HS-5 (cell line): ENCODE measurements at regions not wholly inside any gene's neighbourhood (a gene's known extent, or its start where the extent isn't known, plus 50 kb on each side); places are given as distances from the start of the nearest gene placed in this dataset.

Source experiments
- DNase-seq: peaks from one replicate; pipeline ENCODE4 v3.0.0-alpha.2; 2012; ENCODE audit warnings: low read depth

DNA sequence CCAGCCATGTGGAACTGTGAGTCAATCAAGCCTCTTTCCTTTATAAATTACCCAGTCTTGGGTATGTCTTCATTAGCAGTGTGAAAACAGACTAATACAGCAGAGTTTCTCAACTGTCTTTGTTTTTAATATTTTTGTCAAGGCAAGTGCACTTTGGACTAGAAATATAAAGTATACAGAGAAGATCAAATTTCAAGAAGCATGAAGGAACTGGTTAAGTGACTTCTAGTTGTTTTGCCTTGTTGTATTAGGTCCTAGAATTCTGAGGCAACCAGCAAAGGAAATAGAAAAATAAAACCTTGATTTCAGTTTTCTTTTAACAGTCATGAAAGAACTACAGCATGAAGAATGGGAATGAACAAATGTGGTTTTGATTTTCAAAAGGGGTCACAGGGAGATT is 131.1 kb upstream of the PTGFR start:
- DNase-seq, result no peak

DNA sequence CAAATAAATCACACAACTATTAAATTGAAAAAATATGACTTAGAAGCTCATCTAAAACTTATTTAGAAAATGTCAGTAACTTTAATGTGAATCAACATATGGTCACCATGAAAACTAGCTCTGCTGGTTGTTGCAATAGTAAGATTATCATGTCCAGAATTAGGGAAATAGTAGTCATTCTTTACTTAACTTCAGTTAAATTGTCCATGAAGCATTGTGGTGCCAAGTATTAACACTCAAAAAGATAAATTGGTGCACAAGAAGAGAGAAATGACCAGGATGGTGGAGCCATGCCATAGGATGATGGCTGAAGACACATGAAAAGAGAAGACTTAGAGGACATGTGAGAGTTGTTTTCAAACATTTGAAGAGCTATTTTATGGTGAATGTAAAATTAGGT is 130.2 kb upstream of the PTGFR start:
- DNase-seq, result no peak

DNA sequence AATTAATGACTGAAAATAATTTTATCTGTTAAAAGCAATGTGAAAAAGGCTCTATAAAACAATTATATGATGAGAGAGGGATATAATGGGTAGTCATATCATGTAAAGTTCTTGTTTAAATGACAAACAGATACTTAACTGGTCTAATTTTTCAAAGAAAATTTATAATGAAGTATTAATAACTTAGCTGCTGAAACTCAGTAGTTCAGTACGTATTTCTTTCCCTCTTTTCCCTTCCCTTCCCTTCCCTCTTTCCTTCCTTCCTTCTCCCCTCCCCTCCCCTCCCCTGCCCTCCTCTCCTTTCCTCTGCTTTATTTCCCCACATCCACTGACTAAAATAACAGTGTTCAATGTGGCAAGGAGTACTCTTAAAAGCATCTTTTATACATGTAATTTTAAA is 123.1 kb upstream of the PTGFR start:
- no peak for DNase-seq

DNA sequence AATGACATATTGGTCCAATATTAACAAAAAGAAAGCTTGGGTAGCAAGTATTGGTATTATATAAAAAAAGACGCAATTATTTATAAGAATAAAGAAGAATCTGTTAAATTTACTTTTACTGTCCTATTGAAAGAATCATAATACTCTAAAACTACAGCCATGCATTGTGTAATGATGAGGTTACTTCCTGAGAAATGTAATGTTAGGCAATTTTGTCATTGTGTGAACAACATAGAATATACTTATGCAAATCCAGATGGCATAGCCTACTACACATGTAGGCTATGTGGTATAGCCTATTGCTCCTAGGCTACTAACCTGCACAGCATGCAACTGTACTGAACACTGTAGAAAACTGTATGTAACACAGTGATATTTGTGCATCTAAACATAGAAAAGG is 121.2 kb upstream of the PTGFR start:
- DNase-seq, result no peak

DNA sequence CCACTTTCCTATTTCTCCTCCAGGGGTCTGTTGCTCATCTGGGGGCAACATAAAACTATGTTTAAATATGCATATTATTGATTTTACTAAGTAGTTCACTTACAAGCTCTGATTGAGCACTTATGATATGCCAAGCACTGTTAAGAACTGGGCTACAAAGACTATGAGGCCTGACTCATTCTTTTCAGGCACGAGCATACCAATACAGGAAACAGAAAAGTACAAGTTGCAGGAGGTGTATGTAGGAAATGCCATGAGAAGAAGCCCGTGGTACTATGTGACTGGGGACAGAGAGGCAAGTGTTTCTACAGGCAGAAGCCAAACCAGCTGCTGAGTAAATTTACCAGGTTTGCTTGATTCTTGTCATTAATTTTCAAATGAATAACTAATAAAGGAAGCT is 120.4 kb upstream of the PTGFR start:
- DNase-seq, result peak; percentile 33

DNA sequence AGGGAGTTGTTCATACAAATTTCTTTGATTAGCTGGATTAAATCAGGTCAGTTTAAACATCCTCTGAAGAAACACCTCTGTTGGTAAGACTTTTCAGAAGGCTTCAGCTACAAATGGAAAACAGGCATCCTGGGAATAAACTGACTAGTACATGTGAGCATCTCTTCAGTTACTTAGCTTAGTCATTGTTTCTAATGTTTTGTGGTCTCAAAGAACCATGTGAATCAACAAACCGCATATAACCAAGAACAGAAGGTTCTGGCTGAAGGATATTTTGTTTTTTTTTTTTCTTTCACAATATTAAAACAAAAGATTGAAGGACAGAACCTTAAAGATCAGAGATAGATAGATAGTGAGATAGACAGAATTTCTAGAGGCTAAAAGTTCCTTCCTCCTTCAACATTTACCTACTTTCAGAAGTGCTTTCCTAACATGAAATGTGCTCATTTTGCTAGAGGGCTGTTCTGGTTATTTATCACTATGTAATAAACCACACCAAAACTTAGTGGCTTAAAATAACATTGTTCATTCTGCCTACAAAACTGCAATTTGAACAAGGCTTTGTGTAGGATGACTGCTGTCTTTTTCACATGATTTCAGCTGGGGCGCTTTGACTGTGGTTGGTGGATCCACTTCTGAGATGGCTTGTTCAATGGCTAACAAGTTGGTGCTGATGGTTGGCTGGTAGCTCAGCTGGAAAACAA is 119.8 kb upstream of the PTGFR start:
- peak; percentile 44 for DNase-seq

DNA sequence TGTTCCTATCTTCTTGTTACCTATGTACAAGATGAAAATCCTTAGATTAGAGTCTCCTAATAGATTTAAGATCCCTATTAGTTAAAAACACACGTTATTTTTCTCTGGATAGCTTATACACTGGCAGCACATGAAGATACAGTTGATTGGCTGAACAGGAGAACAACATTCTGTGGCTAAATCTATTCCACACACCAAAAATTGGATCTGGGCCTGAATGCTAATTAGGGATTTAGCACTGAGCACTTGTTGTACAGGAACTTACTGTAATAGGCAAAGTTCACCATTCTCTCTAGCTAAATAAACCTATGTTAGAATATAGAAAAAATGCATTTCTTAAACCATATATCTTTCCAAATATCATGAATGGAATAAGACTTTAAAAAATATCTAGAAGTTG is 117.1 kb upstream of the PTGFR start:
- no peak for DNase-seq

DNA sequence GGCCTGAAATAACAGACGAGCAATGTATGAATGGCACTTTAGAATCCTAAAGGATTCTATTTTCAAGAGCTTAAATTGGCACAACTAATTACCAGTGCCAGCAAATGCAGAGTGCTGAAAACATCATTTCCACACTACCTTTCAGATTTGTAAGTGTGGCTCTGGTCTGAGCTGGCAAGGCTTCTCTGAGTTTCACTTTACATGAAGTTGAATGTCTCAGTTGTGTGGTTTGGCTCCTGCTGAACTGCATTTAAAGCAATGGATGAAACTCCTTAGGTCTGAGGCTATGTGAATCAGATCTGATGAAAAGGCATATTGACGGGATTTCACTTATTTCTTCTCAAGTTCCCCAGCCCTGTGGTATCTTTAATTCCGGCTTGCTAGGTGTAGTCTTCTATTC is 114.8 kb upstream of the PTGFR start:
- DNase-seq, result no peak

DNA sequence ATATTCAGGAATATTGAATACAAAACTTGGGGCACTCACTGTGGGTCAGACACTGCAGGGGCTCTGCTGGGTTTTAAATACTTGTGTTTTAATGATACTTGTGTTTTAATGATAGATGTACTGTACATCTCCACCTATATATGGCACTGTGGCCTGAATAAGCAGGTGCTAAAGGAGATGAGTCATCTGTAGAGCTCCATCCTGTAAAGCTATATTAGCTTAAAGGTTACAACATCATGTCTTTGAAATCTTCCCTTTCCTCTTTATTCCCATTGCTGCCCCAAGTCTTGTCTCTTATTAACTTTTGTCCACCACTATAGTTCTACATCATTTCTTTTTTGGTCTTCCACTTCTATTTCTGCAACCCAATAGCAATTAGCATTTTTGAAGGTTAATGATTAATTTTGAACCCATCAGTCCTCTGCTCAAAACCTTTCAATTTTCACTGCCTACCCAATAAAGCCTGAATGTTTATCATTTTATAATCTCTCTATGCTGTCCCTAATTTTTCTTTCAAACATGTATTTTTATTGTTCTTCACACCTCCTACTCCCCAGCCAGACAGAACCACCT is 113.3 kb upstream of the PTGFR start:
- no peak for DNase-seq

DNA sequence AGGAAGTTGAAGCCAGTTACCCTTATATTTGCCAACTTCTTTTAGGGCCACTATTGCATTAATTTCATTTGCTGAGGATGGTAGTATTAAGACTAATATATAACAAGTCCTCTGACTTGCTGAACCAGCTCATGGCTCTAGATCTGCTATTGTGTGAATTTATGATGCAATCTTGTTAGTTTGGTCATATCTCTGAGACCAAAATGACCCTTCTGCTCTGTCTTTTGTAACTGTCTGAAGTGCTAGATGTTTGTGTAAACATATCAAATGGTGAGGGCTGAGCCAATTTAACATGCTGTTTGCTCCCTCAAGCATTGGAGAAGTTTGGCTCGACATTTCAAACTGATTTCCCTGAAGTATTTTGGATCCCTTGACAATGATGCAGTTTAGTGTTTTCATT is 106.9 kb upstream of the PTGFR start:
- no peak for DNase-seq

DNA sequence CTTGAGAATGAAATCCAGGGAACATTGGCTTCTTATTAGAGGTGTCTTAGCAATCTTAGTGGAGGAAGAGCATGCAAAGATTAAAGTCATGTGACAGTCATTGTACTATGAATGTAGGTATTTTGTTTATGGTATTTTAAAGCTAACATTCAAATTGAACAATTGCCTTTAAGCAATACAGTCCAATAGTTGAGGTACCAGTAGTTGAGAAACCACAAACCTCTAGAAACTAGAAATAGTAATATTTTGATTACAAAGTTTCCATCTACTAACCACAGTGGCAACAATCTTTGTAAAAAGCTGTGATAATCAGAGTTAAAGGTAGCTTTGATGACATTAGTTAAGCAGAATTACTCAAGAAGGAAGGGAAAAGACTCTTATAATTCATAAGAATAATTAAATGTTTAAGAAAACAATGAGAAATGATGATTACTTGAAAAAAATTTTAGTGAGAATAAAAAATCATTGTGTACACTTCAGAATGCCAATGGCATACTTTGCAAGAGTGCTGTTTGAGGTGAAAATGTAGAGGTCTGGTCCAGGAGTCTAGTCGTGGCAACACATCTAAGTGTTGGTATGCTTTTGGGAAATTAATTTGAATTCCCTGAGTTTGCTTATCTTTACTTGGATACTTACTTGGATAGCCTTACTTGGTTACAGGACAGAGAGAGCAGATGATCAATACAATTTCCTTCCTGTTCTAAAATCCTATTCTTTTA is 104.9 kb upstream of the PTGFR start:
- no peak for DNase-seq

DNA sequence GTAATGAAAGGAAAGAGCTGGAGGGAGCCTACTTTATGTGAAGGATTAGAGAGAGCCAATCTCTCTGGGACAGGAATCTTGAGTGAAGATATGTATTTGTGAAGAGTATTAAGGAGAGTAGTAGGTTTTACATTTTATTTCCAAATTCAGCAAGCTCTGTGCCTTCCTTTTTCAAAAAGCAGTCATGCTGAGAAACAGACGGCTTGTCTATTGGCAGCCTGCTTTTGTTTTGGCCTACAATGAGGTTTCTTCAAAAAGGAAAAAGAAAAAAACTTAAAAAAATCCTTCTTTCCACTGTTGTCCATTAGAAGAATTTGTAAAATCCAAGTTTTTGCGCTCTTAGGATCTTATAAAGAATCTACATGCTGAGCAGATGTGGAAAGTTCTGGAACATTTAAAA is 103.6 kb upstream of the PTGFR start:
- no peak for DNase-seq

DNA sequence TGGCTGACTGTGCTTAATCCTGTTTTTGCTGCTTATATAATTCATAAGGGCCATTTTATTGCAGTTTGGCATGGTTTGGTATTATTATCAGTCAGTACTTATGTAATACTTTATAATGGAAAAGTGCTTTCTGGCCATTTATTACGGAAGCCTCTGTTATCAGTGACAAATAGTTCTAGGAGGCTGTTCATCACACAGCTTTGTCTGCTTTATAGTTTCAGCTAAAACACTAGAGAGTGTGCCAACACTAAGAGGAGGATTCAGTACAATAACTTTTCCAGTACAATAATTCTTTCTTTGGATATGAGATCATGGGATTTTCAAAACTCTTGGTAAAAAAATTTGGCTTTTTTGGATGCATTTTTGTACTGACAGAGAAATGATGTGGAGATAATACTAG is 102.9 kb upstream of the PTGFR start:
- no peak for DNase-seq

DNA sequence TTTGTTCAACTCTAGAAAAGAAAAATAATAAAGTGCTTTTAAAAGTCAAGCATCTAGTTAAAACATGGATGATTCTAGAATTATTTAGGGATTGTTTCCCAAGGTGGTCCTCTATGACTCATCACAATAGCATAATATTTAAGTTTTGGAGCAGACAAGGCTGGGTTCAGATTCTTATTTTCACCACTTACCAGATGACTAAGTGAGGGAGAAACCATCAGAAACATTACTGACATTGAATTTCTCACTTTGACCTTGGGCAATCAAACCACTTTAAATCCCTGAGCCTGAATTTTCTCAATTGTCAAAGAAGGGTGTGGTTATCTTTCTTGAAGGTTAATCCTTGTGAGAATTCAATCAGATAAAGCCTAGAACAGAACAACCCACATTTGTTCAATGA is 102.5 kb upstream of the PTGFR start:
- no peak for DNase-seq

DNA sequence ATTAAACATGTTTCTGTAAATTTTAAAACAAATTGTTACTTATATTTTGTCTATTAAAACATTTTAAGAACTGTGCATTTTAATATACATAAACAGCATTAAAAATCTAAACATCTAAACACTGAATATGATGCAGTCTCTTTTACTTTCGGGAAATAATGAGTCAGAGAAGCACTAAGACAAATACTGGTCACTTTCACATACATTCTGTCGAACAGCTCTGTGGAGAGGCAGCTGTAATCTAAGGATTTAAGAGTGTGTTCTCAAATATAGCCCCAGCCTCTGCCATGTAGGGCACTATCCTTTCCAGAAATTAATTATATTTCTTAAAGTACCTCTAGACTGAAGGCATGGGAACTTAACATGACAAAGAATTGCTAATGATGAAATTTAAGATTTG is 89.6 kb upstream of the PTGFR start:
- DNase-seq, result no peak

DNA sequence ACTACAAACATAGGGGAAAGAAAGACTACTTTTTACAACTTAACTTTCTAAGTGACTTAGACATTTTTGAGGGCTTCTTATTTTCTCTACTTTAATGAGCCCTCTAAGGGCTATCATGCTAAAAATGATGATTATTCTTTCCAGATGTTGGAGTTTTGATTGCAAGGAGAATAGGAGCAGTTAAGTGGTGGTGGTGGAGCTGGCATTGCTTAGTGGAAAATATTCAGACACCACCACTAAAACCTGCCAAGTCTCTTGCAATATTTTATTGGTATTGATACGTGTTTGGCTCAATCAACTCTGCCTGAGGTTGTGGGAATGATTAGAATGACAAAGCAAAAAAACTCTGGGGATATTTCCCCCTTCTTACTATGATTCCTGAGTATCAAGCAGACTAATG is 82.6 kb upstream of the PTGFR start:
- DNase-seq, result no peak

DNA sequence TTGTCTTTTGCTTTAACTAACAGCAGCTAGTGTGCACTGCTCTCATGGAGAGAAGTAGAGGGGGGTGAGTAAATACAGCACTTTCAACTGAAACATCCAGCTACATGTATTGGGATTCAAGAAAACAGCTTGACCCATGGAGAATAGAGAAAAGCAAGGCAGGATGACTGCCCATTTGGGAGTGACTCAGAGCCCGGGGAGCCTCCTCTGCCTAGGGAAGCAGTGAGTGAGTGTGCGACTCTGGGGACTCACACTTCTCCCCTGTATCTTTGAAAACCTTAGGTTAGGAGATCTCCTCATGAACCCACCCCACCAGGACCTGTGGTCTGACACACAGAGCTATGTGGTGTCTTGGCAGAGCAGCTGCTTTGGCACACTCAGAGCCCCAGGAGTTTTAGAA is 82.0 kb upstream of the PTGFR start:
- no peak for DNase-seq

DNA sequence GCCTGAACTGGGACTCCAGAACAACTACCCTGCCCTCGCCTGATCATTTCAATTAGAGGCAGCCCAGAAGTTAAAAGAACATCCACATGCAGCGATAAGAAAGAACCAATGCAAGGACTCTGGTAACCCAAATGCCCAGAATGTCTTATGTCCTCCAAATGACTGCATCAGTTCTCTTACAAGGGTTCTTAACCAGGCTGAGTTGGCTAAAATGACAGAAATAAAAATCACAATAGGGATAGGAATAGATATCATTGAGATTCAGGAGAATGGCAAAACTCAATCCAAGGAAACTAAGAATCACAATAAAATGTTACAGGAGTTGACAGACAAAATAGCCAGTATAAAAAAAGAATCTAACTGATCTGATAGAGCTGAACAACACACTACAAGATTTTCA is 80.1 kb upstream of the PTGFR start:
- DNase-seq, result no peak

DNA sequence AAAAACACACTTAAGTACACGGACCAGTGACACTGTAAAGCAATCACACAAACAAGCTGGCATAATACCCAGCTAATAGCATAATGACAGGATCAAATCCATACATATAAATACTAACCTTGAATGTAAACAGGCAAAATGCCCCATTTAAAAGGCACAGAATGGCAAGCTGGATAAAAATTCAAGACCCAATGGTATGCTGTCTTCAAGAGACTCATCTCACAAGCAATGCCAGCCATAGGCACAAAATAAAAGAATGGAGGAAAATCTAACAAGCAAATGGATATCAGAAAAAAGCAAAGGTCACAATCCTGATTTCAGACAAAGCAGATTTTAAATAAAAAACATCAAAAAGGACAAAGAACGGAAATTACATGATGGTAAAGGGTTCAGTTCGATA is 79.1 kb upstream of the PTGFR start:
- no peak for DNase-seq

DNA sequence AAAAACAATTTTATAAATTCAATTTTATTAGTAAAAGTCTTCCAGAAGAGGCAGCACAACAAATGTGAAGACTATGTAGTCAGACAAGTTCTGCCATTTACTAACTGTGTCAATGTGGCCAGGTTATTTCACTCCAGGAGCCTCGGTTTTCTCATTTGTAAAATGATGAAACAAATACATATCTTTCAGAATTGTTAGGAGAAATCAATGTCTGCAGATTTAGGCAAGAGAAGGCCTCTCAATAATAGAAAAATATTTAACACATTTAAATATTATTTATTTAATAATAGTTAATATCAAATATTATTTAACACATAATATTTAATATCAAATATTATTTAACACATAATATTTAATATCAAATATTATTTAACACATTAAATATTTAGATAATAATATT is 75.6 kb upstream of the PTGFR start:
- DNase-seq, result no peak

DNA sequence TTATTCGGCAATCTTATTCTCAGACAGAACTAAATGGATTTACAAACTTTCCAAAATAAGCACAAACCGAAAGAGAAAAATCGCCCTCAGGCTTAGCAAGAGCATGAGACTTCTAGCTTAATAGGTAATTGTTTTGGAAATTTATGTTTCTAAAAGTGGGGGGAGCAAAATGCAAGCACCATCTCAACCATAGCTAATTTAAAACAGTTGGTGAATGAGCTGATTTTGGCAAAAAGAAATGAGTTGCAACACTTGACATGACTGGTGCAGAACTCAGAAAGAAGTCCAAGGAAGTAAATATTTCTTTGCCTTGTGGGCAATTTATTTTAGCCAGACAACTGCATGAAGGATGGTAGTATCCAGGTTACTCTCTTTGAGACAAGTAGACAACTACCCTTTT is 71.5 kb upstream of the PTGFR start:
- DNase-seq, result no peak

DNA sequence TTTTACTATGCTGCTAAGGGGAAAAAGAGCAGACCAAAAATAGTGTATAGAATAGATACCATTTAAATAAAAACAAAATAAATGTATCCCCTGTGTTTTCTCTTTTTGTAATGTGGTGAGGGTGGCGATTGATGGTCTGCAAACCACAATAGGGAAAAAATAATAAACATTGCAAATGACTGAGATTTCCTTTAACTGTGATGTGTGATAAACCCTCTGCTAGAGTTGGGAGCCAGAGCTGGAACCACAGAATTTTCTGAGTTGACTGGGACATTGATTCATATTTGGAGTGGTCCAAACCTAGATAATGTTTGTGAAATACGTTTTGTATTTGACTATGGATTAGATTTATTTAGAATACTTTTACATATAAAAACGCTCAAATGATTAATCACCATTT is 70.6 kb upstream of the PTGFR start:
- DNase-seq, result no peak

DNA sequence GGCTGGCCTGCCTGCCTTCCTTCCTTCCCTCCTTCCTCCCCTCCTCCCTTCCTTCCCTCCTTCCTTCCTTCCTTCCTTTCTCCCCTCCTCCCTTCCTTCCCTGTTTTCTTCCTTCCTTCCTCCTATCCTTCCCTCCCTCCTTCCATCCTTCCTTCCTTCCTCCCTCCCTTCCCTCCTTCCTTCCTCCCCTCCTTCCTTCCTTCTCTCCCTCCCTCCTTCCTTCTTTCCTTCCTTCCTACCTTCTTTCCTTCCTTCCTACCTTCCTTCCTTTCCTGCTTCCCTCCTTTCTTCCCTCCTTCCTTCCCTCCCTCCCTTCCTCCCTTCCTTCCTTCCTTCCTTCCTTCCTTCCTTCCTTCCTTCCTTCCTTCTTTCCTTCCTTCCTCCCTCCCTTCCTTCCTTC is 70.1 kb upstream of the PTGFR start:
- DNase-seq, result no peak

DNA sequence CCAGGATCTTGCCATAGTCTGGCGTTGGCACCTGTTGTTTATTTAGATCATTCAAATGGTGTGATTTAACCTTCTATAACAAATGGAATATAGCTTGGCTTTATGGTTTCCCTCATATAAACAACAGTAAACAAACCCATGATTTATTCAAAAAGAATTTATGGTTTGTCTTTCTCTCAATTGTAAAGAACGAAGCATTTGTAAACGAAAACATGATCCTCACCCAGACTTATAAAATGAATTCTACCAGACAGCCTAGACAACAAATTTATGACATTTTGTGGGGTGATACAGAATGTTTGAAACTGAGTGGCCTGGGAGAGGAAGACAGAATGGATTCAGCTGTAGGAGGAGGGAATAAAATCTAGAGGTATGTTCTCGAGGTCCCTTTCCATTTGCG is 66.1 kb upstream of the PTGFR start:
- no peak for DNase-seq
